NCI-H1694 treated with DMSO at 0.1 percent for 48 hours (cell line): ENCODE measurements at regions not wholly inside any gene's neighbourhood (a gene's known extent, or its start where the extent isn't known, plus 50 kb on each side); places are given as distances from the start of the nearest gene placed in this dataset.
"Not testable (repeated sequence)": the region's sequence is repeated elsewhere in the genome, so short reads cannot be mapped to it uniquely, and the experiment has no call there.

Experiments
- DNase-seq: peaks from one replicate; lab custom pipeline; 2025; lab: John Stamatoyannopoulos, UW

DNA sequence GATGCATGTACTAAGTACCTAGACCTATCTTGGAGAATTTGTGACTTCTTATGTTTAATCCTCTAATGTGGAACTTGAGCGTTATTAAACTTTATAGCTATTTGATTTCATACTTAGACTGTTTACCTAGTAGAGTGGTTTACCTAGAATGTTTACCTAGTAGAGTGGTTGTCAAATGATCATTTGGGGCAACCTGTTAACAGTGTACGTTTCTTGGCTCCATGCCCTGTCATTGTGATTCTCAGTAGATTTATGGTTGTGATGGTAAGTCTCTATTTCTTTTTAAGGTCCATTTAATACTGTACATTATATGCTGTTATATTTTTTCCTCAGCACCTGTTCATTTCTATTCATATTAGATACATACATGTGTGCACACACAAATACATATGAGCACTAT is 233.0 kb upstream of the MAD2L1 start:
- DNase-seq = no peak

DNA sequence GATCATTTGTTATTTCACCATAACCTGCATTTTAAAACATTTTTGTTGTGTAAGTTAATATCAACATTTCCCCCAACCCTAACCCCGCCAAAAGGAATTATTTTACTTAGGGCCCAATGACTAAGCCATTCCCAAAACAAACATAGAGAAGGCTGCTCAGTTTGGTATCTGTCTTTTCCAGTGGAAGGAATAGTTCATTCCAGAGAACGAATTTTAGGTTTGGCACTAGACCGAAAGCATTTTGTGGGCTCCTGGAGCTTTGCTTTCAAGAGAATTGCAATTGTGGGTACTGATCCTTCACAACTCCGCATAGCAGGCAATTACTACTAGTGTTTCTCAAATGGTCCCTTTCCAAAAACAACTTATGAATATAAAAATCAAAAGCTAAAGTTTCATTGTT is 226.7 kb upstream of the MAD2L1 start:
- DNase-seq = no peak

DNA sequence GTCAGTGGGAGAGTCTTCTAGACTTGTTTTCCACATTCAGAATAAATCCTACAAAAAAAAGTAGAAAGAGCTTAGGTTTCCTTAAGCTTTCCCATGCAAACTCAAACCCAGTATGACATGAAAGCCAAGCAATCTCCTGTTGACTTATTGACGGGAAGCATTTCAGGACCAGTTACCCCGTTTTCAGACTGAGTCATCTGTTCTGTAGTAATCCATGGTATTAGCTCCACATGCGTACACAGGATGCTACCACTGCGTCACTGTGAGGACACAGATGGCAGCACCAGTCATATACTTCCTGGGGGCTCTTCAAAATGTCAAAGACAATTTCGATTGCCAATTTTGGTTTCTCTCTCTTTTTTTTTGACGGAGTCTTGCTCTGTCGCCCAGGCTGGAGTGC is 224.9 kb upstream of the MAD2L1 start:
- no peak for DNase-seq

DNA sequence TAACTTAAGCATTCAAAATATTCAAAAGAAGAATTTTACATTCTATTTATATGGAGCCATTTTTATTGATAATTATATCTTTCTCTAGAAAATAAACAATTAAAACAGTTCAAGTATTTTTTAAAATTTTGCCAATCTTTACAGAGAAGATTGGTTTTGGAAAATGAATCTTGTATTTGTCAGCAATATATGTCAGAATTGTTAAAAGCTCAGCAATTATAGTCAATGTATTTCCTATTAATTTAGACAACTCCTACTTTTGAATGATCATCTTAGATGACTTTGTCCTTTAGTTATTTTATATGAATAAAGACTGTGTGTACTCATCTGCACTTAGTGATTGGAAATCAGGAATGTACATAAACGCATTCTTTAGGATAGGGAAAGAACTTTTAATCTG is 223.9 kb upstream of the MAD2L1 start:
- DNase-seq = no peak

DNA sequence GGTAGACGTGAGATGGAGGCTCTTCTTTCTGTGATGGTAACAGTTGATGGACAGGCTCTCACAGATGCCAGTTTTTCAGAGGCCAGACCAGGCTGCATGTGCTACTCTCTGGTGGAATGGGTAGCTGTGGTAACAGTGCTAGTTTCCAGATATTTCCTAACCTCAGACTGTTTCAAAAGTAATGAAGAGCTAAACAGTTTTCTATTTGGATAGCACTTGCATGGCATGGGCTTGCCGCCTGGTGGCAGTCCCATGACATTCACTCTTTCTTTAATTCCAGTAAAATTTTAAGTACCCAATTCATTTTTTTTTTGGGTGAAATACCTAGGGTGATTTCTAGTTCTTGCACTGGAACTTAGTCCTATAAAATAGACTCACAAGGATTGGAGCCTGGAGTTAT is 220.2 kb upstream of the MAD2L1 start:
- no peak for DNase-seq

DNA sequence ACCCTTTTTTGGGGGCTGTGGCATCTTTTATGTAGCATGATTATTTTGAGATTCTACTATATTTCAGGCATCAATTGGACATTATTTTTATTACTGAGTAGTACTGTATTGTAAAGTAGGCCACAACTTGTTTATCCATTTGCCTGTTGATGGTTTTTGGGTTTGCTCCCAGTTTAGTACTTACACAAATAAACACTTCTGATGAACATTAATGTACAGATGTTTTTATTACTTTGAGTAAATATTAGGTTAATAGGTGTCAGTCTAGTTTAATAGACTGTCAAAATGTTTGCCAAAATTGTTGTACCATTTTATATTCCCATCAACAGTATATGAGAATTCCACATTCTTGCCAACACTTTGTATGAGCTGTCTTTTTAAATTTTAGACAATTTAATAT is 214.9 kb upstream of the MAD2L1 start:
- DNase-seq = no peak

DNA sequence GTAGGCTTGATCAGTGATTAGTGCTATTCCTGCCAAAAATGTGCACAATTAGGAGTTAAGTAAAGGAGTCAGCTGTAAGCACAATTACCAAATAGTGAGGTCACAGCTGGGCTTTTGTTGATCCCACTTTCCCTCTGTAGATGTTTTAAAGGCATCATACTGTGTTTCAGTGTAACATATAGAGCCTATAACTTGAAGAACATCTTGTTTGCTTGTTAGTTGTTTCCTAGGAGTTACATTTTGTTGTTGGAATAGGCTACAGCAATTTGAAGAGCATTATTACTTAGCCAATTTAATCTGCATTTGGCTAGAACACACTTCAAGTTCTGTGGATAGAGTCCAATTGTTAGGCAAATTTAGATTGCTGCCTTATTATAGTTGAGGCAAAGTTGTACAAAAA is 210.7 kb upstream of the MAD2L1 start:
- DNase-seq = no peak

DNA sequence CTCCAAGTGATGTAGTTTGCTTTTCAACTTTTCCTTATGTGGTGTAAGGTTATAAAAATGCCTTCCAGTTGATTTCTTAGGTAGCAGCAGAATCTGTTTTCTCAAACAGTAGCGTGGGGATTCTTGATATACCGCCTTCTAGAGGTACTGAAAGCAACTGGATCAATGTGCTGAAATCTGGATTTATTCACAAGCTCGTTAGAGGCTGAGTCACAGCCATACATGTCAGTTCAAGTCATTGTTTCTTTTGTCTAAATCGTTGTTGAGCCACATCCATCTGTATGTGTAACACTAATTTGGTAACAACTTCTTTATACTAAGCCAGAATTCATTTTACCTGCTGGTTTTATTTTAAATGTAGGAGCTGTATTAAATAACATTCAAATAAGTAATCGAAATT is 200.0 kb upstream of the MAD2L1 start:
- no peak for DNase-seq

DNA sequence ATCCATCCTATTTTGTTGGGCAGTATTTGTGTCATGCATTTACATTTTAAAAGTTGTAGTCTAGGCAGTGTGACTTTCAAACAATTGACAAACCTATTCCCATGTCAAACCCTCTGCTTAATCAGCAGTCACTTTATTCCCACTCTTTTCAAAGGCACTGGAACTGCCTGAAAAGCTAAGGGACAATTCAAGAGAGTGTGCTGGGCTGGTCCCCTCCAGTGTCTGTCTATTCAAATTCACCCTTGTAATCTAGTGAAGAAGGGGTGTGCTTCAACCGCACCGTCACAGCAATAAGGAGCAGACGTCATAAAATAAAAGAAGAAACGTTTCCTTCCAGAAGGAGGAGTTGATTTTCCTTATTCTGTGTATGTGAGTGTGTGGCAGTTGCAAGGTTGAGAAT is 197.0 kb upstream of the MAD2L1 start:
- DNase-seq = no peak

DNA sequence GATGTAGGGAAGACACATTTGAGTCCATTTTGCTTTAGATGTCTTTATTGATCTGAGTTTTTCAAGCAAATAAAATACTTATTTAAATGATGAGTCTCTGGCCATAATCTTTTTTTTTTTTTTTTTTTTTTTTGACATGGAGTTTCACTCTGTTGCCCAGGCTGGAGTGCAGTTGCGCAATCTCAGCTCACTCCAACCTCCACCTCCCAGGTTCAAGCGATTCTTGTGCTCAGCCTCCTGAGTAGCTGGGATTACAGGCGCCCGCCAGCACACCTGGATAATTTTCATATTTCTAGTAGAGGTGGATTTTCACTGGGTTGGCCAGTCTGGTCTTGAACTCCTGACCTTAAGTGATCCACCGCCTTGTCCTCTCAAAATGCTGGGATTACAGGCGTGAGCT is 194.5 kb upstream of the MAD2L1 start:
- no peak for DNase-seq

DNA sequence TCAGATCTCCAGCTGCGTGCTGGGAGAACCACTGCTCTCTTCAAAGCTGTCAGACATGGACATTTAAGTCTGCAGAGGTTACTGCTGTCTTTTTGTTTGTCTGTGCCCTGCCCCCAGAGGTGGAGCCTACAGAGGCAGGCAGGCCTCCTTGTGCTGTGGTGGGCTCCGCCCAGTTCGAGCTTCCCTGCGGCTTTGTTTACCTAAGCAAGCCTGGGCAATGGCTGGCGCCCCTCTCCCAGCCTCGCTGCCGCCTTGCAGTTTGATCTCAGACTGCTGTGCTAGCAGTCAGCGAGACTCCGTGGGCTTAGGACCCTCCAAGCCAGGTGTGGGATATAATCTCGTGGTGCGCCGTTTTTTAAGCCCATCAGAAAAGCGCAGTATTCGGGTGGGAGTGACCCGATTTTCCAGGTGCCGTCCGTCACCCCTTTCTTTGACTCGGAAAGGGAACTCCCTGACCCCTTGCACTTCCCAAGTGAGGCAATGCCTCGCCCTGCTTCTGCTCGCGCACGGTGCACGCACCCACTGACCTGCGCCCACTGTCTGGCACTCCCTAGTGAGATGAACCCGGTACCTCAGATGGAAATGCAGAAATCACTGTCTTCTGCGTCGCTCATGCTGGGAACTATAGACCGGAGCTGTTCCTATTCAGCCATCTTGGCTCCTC is 189.6 kb upstream of the MAD2L1 start:
- DNase-seq = not testable (repeated sequence)

DNA sequence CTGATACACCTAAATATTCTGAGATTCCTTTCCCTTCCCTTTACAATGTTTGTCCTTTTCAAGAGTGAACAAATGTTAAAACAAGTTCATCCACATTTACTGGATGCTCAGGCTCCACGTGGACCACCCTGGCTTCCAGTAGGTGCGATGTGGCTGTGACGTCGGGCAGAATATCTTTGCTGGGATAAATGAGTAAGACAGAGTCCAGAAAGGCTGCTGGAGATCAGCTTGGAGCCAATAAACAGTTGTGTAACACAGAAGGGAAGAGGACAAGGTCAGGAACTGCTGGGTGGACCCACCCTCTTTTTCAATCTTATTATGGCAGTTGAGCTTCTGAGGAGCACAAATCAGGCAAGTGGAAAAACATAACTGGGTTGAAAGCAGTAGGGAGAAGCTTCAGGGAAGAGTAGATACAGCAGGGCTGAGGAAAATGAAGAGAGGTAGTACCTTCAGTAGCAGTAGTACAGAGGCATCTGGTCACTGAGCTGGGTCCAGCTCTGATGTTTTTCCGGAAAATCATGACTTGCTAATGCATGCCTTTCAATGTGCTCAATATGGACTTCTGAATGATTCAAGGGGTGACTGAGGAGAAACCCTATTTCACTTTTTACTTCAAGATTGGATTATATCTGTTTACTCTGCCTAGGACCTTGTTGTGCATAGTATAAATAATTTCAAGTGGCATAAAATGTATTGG is 171.8 kb upstream of the MAD2L1 start:
- no peak for DNase-seq

DNA sequence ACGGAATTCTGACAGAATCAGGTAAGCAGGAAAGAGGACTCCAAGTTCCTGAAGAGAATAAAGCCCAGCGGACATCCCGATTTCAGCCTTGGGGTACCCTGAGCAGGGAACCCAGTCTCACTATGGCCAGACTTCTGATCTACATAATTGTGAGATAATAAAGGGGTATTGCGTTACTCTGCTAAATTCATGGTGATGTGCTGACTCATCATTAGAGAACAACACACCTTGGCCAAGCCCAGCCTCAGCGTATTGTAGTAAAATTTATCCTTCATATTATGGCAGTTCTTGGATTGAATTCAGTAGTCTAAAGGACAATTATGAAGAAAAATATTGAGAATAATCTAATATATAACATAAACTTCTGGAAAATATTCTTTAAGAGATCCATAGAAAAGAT is 170.2 kb upstream of the MAD2L1 start:
- no peak for DNase-seq

DNA sequence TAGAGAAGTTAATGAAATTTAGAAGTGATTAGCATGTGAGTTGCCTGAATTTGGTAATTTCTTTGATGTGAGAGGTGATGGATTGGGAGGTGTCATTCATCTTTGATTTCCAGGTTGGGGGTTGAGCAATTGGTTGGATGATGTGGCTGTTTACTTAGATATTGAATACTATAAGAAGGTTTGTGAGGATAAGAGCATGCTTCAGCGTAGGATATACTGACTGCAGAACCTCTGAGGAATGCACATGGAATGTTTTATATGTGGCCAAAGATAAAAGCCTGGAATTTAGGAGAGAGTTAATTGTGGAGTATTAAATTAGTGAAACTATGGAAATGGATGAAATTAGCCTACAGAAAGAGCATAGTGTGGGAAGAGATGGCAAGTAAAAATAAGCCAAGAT is 165.4 kb upstream of the MAD2L1 start:
- no peak for DNase-seq

DNA sequence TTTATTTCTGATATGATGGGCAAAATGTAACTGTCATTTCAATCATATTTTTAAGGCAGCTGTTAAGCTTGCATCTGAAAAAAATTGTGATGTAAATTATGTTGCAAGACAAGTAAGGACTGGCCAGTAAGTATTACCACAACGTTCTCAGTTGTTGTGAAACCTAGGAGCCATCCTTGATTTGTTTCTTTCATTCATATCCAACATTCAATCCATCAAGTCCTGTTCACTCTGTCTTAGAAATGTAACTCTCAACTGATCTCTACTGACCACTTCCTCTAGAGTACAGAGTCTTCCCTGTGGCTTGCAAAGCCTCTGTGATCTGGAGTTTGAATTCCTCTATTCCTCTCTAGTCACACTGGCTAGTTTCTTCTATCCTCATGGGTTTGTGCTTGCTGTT is 161.4 kb upstream of the MAD2L1 start:
- no peak for DNase-seq

DNA sequence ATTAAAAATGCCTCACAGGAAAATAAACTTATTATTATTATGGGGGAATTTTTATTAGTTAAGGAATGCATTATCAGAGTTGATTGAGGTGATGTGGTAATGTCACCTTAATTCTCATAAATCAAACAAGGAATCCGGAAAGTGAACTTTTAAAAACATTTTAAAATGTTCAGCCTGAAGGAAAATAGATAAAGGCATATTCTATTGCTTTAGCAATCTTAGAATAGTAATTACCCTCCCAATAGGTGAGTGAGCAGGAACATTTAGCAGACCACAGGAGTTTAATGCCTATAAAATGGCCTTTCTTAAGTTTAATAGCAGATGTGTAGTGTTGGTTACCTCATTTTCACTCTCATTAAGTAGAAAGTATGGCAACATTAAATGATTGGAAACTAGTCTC is 160.9 kb upstream of the MAD2L1 start:
- no peak for DNase-seq

DNA sequence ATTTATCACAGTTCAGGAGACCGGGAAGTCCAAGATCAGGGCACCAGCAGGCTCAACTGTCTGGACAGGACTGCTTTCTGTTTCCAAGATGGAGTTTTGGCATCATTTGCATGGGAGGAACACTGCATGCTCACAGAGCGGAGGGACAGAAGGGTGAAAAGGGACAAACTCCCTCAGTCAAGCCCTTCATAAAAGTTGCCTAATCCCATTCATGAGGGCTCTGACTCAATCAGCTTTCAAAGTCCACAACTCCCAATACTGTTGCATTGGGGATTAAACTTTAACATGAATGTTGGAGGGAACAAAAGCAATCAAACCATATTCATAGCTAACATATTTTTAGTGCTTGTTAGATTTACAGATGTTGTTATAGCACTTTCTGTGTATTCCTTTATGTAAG is 158.9 kb upstream of the MAD2L1 start:
- DNase-seq = no peak

DNA sequence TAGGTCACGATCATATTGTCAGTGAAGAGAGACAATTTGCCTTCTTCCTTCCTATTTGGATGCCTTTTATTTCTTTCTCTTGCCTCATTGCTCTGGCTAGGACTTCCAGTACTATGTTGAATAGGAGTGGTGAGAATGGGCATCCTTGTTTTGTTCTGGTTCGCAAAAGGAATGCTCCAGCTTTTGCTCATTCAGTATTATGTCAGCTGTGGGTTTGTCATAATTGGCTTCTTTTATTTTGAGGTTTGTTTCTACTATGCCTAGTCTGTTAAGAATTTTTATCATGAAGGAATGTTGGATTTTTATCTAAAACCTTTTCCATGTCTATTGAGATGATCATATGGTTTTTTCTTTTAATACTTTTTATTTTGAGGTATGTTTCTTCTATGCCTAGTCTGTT is 152.3 kb upstream of the MAD2L1 start:
- DNase-seq = no peak

DNA sequence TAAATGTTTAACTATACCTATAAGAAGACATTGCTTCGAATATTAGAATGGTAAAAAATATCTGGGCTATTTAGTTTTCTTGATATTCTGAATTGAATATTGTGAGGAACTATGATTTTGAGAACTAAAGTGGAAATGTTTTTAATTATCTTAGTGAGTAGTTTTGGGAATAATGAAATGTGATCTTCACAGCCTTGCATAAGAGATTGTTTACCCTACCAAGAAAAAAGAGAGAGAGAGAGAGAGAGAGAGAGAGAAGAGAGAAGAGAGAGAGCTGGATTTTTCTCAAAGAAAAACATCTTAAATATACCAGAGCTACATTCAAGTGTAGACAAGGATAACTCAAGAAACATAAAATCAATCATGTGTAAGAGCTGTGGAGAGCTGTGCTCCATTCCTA is 148.7 kb upstream of the MAD2L1 start:
- DNase-seq = no peak

DNA sequence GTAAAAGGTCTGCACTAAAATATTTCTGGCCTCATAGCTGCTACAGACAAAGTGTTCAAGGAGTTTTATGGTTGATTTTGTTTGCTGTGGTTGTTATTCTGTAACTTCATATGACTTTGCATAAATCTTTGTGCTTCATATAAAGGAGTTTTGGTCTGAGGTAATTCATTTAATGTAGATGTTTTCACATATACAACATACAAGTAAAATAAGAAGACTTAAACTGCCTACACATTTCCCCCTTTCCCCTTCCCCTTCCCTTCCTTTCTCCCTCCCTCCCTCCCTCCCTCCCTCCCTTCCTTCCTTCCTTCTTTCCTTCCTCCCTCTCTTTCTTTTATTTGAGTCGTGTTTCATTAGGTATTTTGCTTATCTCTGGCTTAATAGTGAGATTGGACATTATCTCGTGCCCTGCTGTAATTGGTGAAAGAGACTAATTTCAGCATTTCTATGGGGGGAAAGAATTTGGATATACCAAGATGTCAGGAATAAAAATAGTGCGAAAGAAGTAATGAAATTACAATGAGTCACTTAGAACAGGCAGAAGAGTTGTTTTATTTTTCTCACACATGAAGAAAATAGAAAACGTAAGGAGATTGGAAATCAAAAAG is 144.9 kb upstream of the MAD2L1 start:
- DNase-seq = no peak

DNA sequence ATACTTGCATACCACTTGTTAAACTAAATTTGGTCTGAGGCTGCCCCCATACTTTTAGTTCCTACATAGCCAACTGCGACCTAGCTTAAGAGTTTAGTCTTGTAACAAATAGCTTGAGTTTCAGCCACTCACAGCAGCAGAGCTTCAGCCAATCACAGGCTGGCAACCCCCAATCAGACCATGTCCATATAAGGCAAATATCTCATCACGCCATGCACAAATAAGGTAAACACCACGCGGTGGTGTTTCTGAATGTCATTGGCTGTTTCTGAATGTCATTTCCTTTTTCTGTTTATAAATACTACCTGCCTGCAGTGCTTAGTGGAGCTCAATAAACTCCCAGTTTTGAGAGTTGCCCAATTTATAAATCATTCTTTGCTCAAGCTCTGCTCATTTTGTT is 143.1 kb upstream of the MAD2L1 start:
- no peak for DNase-seq

DNA sequence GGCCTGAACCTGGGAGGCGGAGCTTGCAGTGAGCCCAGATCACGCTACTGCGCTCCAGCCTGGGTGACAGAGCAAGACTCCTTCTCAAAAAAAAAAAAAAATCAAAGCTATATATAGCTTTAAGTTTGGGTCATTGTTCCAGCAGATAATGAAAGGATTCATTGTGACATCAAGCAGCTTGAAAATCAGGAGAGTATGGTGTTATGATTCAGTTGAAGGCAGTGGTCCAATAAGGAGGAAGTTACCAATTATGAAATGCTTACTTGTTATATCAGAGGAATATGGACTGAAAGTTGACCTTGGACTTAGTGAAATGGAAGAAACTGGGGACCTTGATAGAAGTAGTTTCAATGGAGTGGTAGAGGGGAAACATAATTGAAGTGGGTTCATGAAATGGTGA is 140.4 kb upstream of the MAD2L1 start:
- DNase-seq = no peak

DNA sequence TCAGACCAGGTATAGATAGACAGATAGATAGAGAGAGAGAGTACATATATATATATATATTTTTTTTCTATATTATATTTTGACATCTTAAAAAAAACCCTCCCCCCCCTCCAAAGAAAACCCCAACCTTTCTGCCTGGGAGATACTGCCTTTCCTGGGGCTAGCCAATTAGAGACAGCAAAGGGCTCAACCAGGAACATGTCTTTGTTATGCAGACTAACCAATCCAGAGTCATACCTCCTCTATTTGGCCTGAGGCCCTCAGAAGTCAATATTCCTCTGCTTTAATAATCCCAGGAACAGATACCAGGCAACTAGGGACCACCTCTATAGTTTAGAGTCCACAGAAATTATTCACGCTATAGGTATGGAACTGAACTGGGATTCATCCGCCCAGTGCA is 135.6 kb upstream of the MAD2L1 start:
- no peak for DNase-seq

DNA sequence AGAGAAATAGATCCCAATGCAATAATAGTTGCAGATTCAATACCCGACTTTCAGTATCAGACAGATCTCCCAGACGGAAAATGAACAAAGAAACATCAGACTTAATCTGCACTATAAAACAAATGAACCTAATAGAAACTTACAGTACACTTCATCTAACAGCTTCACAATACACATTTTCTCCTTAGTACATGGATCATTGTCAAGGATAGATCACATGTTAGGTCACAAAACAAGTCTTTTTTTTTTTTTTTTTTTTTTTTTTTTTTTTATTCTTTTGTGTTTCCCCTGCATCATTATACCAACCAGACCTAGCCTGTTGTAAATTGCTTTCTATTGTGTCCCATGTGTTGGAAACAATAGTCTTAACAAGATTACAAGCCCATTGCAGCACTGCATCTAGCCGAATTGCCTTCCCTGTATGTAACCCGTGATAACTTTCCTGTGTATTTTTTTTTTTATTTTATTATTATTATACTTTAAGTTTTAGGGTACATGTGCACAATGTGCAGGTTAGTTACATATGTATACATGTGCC is 134.0 kb upstream of the MAD2L1 start:
- DNase-seq = not testable (repeated sequence)
